ENCODE measurements at regions not wholly inside any gene's neighbourhood (a gene's known extent, or its start where the extent isn't known, plus 50 kb on each side); places are given as distances from the start of the nearest gene placed in this dataset.

DNA sequence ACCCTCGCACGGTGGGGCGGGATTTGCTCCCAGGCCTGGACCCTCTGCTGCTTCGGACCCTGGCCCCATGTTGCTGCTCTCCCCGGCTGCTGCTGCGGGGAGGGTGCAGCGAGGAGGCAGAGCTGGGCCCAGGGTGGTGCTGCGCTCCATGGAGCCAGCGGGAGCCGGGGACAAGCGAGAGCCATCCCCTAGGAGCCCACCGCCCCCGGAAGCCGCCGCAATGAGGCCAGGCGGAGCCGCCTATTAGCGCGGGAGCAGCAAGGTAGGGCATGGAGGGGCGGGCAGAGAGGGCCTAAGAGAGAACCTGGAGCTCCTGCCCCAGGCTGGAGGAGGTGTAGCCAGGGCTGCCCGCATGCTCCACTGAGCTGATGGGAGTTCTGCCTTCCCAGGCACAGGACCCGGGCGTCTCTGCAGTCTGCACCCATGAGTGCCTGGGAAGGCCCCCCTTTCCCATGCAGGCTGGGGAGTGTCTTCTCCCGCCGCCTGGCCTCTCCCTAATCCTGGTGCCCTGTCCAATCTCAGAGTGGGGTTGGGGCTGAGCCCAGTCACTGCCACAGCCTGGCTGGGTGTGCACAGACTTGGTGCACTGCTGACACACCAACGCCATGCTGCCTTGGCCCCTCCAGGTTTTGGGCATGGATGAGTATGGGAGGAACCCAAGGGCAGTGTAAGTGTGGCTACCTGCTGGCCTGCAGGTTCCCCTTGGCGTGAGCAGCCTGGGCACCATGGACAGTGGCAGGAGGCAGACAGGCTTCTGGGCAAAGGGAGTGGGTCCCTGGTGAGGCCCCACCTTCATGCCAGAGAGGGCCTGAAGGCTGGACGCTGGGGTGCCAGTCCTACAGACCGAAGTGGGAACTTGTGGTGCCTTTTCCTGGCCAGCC is 360.6 kb upstream of the MAP3K7 start:
- Histone ChIP-seq H3K4me3 (no peak overlapping the region), H3K36me3 (replicated peaks in 1 of 2; ENCODE audit: insufficient read depth in 1 of 2, low read depth in 2 of 2) (no peaks in the 10 kb centered on the region), H3K27ac (no peak overlapping the region), H3K27me3 (no peaks in the 10 kb centered on the region), H3K4me1 (no peaks in the 10 kb centered on the region), H3K9me3 (no peaks in the 10 kb centered on the region)
- no peak for TF ChIP-seq POLR2A (IDR thresholded peaks at IDR 0.05)
- TF ChIP-seq, protein P1, sequence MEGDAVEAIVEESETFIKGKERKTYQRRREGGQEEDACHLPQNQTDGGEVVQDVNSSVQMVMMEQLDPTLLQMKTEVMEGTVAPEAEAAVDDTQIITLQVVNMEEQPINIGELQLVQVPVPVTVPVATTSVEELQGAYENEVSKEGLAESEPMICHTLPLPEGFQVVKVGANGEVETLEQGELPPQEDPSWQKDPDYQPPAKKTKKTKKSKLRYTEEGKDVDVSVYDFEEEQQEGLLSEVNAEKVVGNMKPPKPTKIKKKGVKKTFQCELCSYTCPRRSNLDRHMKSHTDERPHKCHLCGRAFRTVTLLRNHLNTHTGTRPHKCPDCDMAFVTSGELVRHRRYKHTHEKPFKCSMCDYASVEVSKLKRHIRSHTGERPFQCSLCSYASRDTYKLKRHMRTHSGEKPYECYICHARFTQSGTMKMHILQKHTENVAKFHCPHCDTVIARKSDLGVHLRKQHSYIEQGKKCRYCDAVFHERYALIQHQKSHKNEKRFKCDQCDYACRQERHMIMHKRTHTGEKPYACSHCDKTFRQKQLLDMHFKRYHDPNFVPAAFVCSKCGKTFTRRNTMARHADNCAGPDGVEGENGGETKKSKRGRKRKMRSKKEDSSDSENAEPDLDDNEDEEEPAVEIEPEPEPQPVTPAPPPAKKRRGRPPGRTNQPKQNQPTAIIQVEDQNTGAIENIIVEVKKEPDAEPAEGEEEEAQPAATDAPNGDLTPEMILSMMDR (IDR thresholded peaks at IDR 0.05), result no peak
- WGBS, 2 donors, result 86 to 89% methylated on average over 19 to 25 of the region's 29 CpGs
- DNase-seq, result no peak
- intact Hi-C loops (cut with DNase I), result no loop called here
- no peak for ATAC-seq

DNA sequence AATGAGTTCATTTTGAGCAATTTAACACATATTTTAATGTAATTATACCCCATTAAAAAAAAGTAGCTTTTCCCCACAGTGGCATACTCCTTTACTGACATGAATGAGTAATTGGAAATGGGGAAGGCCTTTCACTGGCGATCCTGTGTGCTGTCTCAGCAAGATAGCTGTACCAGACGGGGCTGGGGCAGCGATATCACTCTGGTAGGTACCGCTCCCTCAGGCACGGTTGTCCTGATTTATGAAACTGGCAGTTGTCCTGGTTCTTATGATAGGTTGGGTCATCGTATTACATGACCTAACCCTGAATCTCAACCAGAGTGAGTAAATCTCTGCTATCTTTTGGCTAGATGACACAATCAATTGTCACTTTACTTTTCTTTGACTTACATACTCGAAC is 355.0 kb upstream of the MAP3K7 start:
- Histone ChIP-seq H3K9me3 (no peaks in the 10 kb centered on the region), H3K4me1 (no peaks in the 10 kb centered on the region), H3K4me3 (no peak overlapping the region), H3K27ac (no peak overlapping the region), H3K27me3 (no peaks in the 10 kb centered on the region), H3K36me3 (replicated peaks in 1 of 2; ENCODE audit: insufficient read depth in 1 of 2, low read depth in 2 of 2) (no peaks in the 10 kb centered on the region)
- WGBS, 2 donors, result 72 to 76% methylated on average over 7 of the region's 7 CpGs
- DNase-seq (no peak), ATAC-seq (no peak)
- TF ChIP-seq, protein P1 (IDR thresholded peaks at IDR 0.05), result no peak
- TF ChIP-seq POLR2A (IDR thresholded peaks at IDR 0.05), result no peak
- intact Hi-C loops (cut with DNase I), result no loop called here

DNA sequence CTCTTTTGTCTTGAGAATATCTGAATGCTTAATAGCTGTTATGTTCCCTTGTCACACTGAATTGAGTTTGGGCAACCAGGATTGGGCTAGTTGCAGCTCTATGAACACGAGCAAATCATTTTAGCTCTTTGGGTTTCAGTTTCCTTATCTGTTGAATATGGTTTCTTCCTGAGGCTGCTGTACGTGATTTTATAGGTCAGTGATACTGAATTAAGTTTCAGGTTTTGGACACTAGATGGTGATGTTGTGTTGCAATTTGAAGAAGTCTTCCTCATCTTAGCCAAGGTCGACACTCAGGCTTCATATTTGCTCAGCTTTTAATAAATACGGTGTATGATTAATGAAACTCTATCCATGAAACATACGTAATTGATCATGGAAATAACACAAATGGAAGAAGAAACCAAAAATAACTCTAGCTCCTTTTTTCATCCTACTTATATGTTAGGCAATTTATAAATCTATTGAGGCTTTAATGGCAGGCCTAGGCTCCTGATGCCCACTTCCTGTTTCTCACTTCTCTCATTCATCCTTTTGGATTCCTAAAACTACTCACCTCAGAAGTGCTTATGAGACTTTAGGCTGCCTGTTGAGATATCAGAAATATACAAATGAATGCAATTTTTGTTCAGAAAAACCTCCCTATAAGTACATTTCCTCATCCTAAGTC is 354.1 kb upstream of the MAP3K7 start:
- intact Hi-C loops (cut with DNase I), result no loop called here
- H3K27me3 ChIP-seq, result no peaks in the 10 kb centered on the region
- no peaks in the 10 kb centered on the region for H3K9me3 ChIP-seq
- no peaks in the 10 kb centered on the region for H3K36me3 ChIP-seq (replicated peaks in 1 of 2; ENCODE audit: insufficient read depth in 1 of 2, low read depth in 2 of 2)
- no peak overlapping the region for H3K27ac ChIP-seq
- 11 to 16% methylated on average over 5 of the region's 5 CpGs for WGBS, 2 donors
- H3K4me1 ChIP-seq, result no peaks in the 10 kb centered on the region
- TF ChIP-seq, protein P1 (IDR thresholded peaks at IDR 0.05), result peak in 6 of 7 experiments; percentile 27 to 67 (median 56)
- no peak for TF ChIP-seq POLR2A (IDR thresholded peaks at IDR 0.05)
- DNase-seq, result peak in 1 of 4 donors; percentile 16
- no peak overlapping the region for H3K4me3 ChIP-seq
- peak; percentile 84 for ATAC-seq

DNA sequence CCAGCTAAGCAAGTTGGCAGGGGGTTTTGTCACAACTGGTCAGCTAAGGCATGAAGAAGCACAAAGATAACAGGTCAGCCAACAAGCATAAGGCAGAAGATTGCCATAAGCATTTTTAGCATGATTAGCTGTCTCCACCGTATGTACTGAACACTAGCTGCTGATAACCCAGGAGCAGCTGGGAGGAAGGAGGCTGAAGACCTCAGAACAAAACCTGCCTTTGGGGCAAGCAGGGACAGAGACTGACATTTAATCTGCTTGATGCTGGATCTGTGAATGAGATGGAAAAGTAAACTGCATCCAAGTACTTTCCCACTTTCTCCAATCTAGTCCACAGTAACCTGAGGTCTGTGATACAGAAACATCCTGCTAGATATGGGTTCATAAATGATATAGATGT is 353.0 kb upstream of the MAP3K7 start:
- ATAC-seq (no peak), DNase-seq (no peak)
- TF ChIP-seq POLR2A (IDR thresholded peaks at IDR 0.05), result no peak
- TF ChIP-seq, protein P1 (IDR thresholded peaks at IDR 0.05), result no peak
- WGBS, 2 donors, result 45 to 47% methylated on average over 1 of the region's 1 CpG
- Histone ChIP-seq H3K27ac (no peak overlapping the region), H3K36me3 (replicated peaks in 1 of 2; ENCODE audit: insufficient read depth in 1 of 2, low read depth in 2 of 2) (no peaks in the 10 kb centered on the region), H3K4me3 (no peak overlapping the region), H3K27me3 (no peaks in the 10 kb centered on the region), H3K4me1 (no peaks in the 10 kb centered on the region), H3K9me3 (no peaks in the 10 kb centered on the region)
- intact Hi-C loops (cut with DNase I), result no loop called here

Data from body of pancreas (tissue), 4 donors.